ENCODE measurements at regions not wholly inside any gene's neighbourhood (a gene's known extent, or its start where the extent isn't known, plus 50 kb on each side); places are given as distances from the start of the nearest gene placed in this dataset.

DNA sequence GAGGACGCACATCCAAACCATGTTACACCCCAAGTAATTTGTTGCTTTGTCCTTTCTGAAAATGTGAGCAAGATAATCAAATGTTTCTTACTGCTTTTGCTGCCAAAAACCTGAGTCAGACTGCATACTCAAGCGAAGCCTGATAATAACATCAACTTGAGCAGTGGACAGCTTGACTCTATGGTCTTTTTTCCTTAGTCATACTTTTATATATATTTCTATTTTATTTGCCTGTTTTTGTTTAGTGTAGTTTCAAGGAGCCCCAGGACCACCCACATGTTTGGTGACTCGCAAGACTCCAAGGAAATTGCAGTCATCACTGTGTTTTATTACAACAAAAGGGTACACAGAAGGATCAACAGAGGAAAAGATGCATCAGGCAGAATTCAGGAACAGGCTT is 688.4 kb upstream of the PIK3C3 start:
- H3K9me3 ChIP-seq, result no peaks in the 10 kb centered on the region
- DNase-seq (ENCODE audit: low spot score in 2 of 2), result no peak
- no peak overlapping the region for H3K27ac ChIP-seq
- no peaks in the 10 kb centered on the region for H3K27me3 ChIP-seq
- TF ChIP-seq, protein P1, sequence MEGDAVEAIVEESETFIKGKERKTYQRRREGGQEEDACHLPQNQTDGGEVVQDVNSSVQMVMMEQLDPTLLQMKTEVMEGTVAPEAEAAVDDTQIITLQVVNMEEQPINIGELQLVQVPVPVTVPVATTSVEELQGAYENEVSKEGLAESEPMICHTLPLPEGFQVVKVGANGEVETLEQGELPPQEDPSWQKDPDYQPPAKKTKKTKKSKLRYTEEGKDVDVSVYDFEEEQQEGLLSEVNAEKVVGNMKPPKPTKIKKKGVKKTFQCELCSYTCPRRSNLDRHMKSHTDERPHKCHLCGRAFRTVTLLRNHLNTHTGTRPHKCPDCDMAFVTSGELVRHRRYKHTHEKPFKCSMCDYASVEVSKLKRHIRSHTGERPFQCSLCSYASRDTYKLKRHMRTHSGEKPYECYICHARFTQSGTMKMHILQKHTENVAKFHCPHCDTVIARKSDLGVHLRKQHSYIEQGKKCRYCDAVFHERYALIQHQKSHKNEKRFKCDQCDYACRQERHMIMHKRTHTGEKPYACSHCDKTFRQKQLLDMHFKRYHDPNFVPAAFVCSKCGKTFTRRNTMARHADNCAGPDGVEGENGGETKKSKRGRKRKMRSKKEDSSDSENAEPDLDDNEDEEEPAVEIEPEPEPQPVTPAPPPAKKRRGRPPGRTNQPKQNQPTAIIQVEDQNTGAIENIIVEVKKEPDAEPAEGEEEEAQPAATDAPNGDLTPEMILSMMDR (IDR thresholded peaks at IDR 0.05), result no peak
- TF ChIP-seq POLR2AphosphoS5 (IDR thresholded peaks at IDR 0.05), result no peak
- TF ChIP-seq POLR2A (IDR thresholded peaks at IDR 0.05), result no peak
- H3K4me3 ChIP-seq, result no peak overlapping the region
- no peaks in the 10 kb centered on the region for H3K4me1 ChIP-seq
- H3K36me3 ChIP-seq, result no peaks in the 10 kb centered on the region
- intact Hi-C loops (cut with DNase I; ENCODE audit: low total_unique reads), result no loop called here

DNA sequence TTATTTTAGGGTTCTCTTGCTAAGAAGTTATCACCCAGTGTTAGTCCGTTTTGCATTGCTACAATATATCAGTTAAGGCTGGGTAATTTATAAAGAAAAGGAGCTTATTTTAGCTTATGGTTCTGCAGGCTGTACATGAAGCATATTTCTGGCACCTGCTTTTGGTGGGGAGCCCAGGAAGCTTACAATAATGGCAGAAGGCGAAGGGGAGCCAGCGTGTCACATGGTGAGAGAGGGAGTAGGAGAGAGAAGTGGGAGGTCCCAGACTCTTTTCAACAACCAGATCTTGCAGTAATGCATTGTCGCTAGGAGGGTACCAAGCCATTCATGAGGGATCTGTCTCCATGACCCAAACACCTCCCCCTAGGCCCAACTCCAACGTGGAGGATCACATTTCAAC is 688.8 kb upstream of the PIK3C3 start:
- intact Hi-C loops (cut with DNase I; ENCODE audit: low total_unique reads), result no loop called here
- Histone ChIP-seq H3K4me3 (no peak overlapping the region), H3K27me3 (no peaks in the 10 kb centered on the region), H3K36me3 (no peaks in the 10 kb centered on the region), H3K4me1 (no peaks in the 10 kb centered on the region), H3K27ac (no peak overlapping the region), H3K9me3 (no peaks in the 10 kb centered on the region)
- no peak for DNase-seq (ENCODE audit: low spot score in 2 of 2)
- TF ChIP-seq POLR2AphosphoS5 (IDR thresholded peaks at IDR 0.05) (no peak), POLR2A (IDR thresholded peaks at IDR 0.05) (no peak)
- TF ChIP-seq, protein P1 (IDR thresholded peaks at IDR 0.05), result no peak

DNA sequence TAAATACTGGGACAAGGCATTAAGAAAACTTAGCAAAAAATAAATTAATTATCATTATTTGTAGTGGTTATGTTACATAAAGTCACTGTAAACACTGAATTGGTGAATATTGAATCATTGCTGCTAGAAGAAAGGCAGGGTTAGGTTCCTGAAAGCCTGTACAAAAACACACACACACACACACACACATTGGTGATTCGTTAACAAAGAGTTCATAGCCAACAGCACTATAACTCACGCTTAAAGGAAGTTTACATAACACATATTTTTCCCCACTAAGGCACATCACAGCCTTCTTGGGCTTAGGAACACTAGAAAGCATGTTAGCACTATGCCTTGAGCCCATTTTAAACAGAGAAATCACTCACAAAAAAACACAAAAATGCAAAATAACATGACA is 690.0 kb upstream of the PIK3C3 start:
- no peaks in the 10 kb centered on the region for H3K36me3 ChIP-seq
- intact Hi-C loops (cut with DNase I; ENCODE audit: low total_unique reads), result no loop called here

DNA sequence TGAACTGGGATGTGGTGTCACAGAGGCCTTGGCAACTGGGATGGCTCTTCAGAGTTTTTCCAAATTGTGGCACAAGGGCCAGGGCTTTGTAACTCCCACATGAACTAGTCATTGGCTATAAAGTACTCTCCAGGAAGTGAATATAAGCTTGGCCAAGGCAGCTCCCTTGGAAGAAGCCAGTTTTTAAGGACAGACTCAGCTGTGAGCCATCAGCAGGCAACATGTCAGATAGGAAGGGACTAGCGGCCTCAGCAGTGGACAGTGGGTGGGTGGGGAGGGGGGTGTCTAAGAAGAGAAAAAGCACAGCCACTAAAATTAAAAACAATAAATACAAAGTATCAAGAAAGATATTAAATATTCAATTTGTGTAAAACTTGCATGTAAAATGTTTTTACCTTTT is 691.1 kb upstream of the PIK3C3 start:
- H3K27ac ChIP-seq, result no peak overlapping the region
- no peak for TF ChIP-seq POLR2AphosphoS5 (IDR thresholded peaks at IDR 0.05)
- no peaks in the 10 kb centered on the region for H3K36me3 ChIP-seq
- H3K27me3 ChIP-seq, result no peaks in the 10 kb centered on the region
- DNase-seq (ENCODE audit: low spot score in 2 of 2), result no peak
- H3K9me3 ChIP-seq, result no peaks in the 10 kb centered on the region
- H3K4me1 ChIP-seq, result no peaks in the 10 kb centered on the region
- no peak overlapping the region for H3K4me3 ChIP-seq
- intact Hi-C loops (cut with DNase I; ENCODE audit: low total_unique reads), result no loop called here

More for the DNA sequence above, 690.0 kb upstream of the PIK3C3 start:
- no peak overlapping the region for H3K27ac ChIP-seq
- H3K27me3 ChIP-seq, result no peaks in the 10 kb centered on the region
- no peak overlapping the region for H3K4me3 ChIP-seq
- no peaks in the 10 kb centered on the region for H3K4me1 ChIP-seq
- H3K9me3 ChIP-seq, result no peaks in the 10 kb centered on the region
- no peak for TF ChIP-seq POLR2AphosphoS5 (IDR thresholded peaks at IDR 0.05)
- TF ChIP-seq, protein P1 (IDR thresholded peaks at IDR 0.05), result no peak
- no peak for TF ChIP-seq POLR2A (IDR thresholded peaks at IDR 0.05)
- DNase-seq (ENCODE audit: low spot score in 2 of 2), result no peak

DNA sequence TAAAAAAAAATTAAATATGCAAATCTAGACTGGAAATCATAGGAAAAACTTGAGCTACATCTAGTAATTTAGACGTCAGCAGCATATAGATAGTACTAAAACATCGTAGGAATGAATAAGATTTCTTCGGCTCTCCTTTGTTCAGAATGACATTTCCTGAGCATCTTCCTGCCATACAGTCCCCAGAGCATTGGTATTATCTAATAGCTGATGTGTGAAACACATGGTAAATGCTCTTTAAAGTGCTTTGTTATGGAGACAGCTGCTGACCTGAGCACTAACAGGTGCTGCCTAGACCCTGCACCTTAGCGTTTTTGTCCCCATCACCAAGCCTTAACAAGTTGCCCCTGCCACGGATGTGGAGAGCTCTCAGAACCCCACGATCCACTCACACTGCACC is 692.3 kb upstream of the PIK3C3 start:
- H3K27me3 ChIP-seq, result no peaks in the 10 kb centered on the region
- intact Hi-C loops (cut with DNase I; ENCODE audit: low total_unique reads), result no loop called here
- no peak for DNase-seq (ENCODE audit: low spot score in 2 of 2)
- no peaks in the 10 kb centered on the region for H3K36me3 ChIP-seq
- H3K4me1 ChIP-seq, result no peaks in the 10 kb centered on the region
- TF ChIP-seq, protein P1 (IDR thresholded peaks at IDR 0.05), result no peak
- TF ChIP-seq POLR2AphosphoS5 (IDR thresholded peaks at IDR 0.05) (no peak), POLR2A (IDR thresholded peaks at IDR 0.05) (no peak)
- no peak overlapping the region for H3K4me3 ChIP-seq
- no peak overlapping the region for H3K27ac ChIP-seq
- H3K9me3 ChIP-seq, result no peaks in the 10 kb centered on the region

DNA sequence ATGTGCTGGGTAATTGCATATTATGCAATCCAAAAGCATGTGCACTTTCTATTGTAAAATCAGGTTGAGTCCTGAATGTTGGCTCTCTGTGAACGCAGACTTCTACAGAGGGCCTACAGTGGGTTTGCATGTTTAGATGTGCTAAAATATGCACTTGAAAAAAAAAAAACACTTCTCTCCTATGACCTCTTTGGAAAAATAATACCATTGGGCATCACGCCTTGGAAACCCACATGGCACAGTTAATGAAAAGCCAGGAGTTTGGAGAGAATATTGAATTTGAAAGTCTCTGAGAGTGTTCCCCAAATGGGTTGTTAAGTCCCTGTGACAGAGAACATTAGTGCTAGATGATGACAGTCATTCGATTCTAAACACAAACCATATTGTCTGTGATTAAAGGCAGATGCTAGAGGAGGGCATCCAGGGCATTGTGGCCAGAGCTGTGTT is 710.4 kb upstream of the PIK3C3 start:
- no peak overlapping the region for H3K4me3 ChIP-seq
- no peaks in the 10 kb centered on the region for H3K9me3 ChIP-seq
- intact Hi-C loops (cut with DNase I; ENCODE audit: low total_unique reads), result no loop called here
- TF ChIP-seq POLR2A (IDR thresholded peaks at IDR 0.05), result no peak
- TF ChIP-seq, protein P1 (IDR thresholded peaks at IDR 0.05), result no peak
- no peak for TF ChIP-seq POLR2AphosphoS5 (IDR thresholded peaks at IDR 0.05)
- no peaks in the 10 kb centered on the region for H3K27me3 ChIP-seq
- H3K4me1 ChIP-seq, result no peaks in the 10 kb centered on the region
- H3K27ac ChIP-seq, result no peak overlapping the region
- H3K36me3 ChIP-seq, result no peaks in the 10 kb centered on the region
- DNase-seq (ENCODE audit: low spot score in 2 of 2), result no peak
